ENCODE measurements at regions not wholly inside any gene's neighbourhood (a gene's known extent, or its start where the extent isn't known, plus 50 kb on each side); places are given as distances from the start of the nearest gene placed in this dataset.

- TF ChIP-seq ZFX (IDR thresholded peaks at IDR 0.05) (no peak), POLR2AphosphoS5 (IDR thresholded peaks at IDR 0.05; ENCODE audit: low read depth, low read length) (no peak)
These were observed 508.2 kb upstream of the KIF2B start for GRCh38 chr17:53314521-53314920.

All from HCT116 (cell line).